Stimulated activated CD4-positive, alpha-beta T cell treated with anti-CD3 and anti-CD28 coated beads, TNF-alpha, amount 100 ng/mL, for 1 hour (primary cell): ENCODE measurements at regions not wholly inside any gene's neighbourhood (a gene's known extent, or its start where the extent isn't known, plus 50 kb on each side); places are given as distances from the start of the nearest gene placed in this dataset.
"Not testable (repeated sequence)": the region's sequence is repeated elsewhere in the genome, so short reads cannot be mapped to it uniquely, and the experiment has no call there.

Experiments used
- DNase-seq, 3 donors: peaks; one replicate each; pipeline ENCODE4 v3.0.0-alpha.2; 2020; ENCODE audit warnings: low read depth in 3 of 3, low spot score in 1 of 3

DNA sequence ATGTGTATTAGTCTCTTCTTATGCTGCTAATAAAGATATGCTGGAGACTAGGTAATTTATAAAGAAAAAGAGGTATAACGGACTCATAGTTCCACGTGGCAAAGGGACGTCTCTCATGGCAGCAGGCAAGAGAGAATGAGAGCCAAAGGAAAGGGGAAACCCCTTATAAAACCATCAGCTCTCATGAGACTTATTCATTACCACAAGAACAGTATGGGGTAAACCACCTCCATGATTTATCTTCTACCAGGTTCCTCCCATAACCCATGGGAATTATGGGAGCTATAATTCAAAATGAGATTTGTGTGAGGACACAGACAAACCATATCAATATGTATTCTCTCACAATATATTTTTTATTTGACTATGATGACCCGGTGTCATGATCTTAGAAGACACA, 109.1 kb downstream of the UTRN start:
- DNase-seq: no peak

GRCh38 chr6:144395014-144395413, 109.9 kb downstream of the UTRN start:
- DNase-seq: no peak

GRCh38 chr6:144395826-144396225, 110.7 kb downstream of the UTRN start:
- no peak for DNase-seq

DNA sequence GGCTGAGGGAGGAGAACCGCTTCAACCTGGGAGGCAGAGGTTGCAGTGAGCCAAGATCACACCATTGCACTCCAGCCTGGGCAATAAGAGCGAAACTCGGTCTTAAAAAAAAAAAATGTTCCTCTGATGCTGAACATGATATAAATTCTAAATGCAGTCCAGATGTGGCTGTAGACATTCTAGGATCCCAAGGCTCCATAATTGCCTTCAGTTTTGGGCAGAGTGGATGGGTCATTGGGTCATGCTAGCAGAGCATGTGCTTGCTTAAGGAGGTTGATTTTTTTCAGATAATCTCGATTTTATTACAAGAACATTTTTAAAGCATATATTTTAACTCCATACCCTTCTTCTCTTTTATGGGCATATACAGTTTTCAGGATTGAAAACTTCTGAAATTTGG, 112.0 kb downstream of the UTRN start:
- DNase-seq: no peak

DNA sequence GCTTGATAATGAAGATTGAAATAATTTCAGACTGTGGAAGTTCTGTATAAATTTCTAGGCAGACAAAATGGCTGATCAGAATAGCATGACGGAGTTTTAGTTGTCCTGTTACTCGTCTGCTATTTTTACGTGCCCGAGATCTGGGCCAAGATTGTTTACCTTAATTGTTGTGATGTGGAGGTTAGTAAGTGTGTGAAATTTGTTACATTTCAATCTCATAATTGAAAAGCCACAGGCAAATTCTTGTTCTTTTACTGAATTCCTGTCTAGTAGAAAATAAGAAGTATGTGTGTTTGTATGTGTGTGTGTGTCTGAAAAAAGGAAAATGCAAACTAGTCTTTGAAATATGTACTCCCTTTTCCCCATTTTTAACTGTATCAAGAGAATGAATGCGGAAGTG, 115.2 kb downstream of the UTRN start:
- no peak for DNase-seq

DNA sequence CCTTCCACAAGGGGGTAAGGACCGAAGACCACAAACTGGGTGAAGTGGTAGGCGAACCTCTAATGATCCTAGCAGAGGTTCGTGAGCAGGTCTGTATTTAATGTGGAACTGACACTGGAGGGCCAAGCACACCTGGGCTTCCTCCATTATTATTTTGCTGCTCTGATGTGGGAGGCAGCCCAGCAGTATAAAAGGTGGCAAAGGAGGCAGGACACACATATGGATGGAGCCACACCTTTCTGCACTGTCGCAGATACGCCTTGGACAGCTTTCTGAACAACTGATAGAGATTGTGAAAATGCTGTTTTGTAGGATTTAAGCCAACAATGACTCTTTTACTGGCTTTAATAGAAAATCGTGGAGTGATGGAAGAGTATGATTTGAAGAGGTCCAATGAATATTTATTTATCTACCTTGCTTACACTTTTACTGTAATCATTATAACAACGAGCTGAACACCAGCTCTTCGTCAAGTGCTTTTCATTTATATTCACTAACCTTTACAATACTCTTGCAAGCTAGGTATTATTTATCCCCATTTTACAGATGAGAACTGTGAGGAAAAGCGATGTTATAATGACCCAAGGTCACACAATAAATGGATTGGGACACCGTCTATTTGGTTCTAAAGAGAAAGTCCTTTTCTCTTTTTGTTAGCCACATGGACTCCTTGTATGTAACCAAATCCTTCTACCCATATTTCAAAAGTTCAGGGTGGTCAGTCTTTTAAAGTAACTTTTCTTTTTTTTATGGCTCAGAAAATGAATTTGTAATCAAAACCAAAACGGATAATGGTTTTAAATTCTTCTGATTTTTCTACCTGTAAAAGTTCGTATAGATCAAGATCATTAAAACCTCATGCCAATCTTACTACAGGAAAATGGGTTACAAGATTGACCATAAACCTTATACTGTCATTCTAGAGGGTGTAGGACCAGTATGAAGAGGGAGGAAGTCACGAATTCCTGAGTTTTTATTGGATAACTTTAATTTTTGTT, 116.9 kb downstream of the UTRN start:
- no peak for DNase-seq

GRCh38 chr6:144402750-144403149, 117.6 kb downstream of the UTRN start:
- DNase-seq: no peak

DNA sequence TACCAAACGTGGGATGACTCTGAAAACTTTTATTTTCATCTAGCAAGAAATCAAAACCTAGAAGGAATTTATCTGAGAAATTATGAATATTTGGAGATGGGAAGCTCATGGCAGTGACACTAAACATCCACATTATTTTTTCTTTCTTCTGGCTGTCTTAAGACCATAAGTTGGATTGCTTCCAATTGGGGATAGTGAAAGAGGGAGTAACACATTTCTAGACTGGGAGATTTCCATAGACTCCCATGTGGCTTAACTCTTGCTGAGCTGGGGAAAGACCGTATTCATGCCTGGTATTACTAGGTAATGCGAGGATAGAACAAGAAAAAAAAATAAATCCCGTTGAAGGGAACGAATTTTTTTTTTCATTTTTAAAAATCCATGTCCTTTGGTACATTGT, 120.0 kb downstream of the UTRN start:
- DNase-seq: no peak

DNA sequence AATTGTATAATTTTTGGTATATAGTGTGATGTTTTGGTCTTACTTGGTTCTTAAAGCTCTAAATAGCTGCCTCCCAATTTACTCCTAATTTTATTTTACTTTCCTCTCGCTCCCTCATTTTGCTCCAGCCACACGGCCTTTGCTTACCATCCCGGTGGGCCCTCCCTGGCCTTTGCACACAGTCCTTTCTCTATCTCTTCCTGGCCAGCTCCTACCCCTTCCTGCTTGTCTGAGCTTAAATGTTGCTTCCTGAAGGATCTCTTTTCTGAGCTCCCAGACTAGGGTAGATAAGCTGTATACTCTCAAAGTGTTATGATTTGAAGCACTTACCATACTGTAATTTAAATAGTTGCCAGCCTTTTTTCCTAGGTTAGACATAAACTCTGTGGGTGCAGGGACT, 121.7 kb downstream of the UTRN start:
- DNase-seq: no peak

DNA sequence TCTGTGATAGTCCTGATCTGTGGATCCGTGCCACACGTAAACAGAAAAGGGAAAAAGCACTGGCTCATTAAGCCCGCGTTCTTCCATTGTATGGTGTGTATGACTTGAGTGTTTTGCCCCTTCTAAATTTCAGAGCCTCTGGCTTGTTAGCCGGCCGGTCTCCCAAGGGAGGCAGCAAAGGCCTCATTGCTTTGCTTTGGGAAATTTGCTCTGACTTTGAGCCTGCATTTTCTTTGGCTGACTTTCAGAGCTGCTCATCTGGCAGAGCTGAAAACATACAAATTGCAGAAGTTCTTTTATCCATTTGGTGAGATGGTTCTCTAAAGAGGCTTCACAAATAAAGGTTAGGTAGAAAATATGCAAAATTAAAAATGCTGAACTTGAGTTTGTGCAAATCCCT, 123.0 kb downstream of the UTRN start:
- DNase-seq: no peak

- DNase-seq: no peak
Observed at GRCh38 chr6:144410059-144410458, 124.9 kb downstream of the UTRN start.

DNA sequence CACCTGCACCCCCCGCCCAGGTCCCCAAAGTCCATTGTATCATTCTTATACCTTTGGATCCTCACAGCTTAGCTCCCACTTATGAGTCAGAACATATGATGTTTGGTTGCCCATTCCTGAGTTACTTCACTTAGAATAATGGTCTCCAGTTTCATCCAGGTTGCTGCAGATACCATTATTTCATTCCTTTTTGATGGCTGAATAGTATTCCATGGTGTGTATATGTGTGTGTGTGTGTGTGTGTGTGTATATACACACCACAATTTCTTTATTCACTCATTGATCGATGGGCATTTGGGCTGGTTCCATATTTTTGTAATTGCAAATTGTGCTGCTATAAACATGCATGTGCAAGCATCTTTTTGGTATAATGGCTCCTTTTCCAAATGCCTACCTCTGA, 125.4 kb downstream of the UTRN start:
- DNase-seq: not testable (repeated sequence)

- DNase-seq: no peak
Observed at GRCh38 chr6:144411531-144412165, 126.5 kb downstream of the UTRN start.

DNA sequence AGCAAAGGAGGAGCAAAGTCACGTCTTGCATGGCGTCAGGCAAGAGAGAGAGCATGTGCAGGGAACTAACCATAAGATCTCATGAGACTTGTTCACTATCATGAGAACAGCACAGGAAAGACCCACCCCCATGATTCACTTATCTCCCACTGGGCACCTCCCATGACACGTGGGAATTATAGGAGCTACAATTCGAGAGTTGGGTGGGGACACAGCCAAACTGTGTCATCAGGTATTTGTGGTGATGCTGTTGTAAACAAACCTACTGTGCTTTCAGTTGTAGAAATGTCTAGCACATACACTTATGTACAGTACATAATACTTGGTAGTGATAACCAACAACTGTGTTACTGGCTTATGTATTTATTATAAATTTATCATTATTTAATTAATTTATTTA, 128.3 kb downstream of the UTRN start:
- DNase-seq: no peak

DNA sequence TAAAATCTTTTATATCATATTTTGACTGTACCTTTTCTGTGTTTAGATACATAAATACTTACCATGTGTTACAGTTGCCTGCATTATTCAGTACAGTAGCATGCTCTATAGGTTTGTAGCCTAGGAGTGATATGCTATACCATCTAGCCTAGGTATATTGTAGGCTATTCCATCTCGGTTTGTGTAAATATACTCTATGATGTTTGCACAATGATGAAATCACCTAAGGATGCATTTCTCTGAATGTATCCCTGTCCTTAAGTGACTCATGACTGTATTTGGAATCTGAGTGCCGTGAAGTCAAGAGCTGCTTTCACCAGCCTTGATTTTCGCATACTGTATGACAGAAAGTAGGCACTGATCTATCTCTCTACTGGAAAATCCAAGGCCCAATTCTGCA, 129.9 kb downstream of the UTRN start:
- no peak for DNase-seq

DNA sequence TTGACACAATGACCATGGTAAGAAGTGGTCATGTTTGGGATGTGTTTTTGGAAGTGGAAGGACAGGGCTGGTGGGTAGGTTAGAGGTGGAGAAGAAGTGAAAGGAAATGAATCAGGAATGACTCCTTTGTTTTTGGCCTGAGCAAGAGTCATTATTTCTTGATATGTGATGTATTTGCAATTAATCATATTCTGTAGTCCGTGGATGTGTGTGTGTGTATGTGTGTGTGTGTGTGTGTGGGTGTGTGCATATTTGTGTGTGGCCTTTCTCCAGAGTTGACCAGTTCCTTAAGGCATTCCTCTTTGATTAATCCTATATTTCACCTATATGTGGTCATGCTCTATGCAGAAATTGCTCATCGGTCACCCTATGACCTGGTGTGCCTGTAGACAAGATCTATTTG, 130.7 kb downstream of the UTRN start:
- no peak for DNase-seq

DNA sequence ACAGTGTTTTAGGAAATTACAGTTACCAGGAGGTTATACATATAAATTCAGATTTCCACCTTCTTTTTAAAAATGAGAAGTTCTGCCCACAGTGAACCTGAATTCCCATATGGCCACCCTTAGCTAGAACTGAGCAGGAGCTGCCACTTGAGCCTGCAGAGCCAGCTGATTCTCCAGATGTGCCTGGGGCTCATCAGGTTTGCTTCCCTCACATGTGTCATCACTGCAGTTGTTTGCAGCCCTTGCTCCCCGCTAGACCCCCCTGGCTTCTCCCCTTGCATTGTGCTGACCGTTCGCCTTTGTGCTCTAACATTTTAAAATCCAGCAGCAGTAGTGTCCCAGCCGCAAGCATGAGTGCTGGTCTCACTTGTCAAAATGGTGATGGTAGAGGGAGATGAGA, 131.1 kb downstream of the UTRN start:
- DNase-seq: no peak

GRCh38 chr6:144416773-144417172, 131.6 kb downstream of the UTRN start:
- DNase-seq: no peak

DNA sequence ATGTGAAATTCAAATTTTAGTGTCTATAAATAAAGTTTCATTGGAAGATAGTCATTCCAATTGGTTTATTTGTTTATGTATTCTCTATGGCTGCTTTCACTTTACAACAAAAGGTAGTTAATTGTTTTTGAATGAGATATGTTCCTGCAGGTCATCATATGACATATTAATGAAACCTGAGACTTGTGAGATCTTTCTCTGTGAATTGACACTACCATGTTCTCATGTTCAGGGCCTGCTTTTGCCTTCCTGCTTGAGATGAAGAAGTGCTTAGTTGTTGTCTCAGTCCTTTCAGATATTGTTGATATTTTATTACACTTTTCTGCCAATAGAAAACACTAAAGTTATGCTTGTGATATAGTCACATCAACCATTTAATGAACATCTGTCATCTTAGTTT, 132.5 kb downstream of the UTRN start:
- no peak for DNase-seq

- DNase-seq: no peak
Observed at GRCh38 chr6:144418959-144419545, 133.9 kb downstream of the UTRN start.

- no peak for DNase-seq
Observed at GRCh38 chr6:144423167-144423566, 138.0 kb downstream of the UTRN start.

GRCh38 chr6:144429753-144430152, 144.6 kb downstream of the UTRN start:
- no peak for DNase-seq
